ENCODE measurements at regions not wholly inside any gene's neighbourhood (a gene's known extent, or its start where the extent isn't known, plus 50 kb on each side); places are given as distances from the start of the nearest gene placed in this dataset.

DNA sequence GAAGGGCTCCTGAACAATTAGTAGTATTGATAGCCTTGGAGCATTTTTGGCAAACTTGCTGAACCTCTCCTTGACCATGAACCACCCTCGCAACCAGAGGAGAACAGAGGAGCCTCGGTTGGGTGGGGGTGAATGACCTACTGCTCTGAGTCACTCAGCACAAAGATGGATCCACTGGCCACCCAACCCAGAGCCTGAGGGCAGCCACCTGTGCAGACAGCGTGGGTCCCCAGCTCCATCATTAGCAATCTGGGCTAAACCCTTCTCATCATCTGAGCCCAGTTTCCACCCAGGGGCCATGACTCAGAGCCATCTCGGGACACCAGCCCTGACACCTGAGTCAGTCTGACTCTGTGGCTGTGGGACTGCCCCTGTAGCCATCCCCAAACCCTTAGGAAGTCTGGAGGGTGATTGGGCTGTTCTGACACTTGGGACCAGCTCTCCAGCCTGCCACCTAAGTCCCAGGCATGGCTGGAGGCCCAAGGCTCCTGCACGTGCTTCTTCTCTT, 171.8 kb upstream of the GPR26 start:
- no peak for DNase-seq

DNA sequence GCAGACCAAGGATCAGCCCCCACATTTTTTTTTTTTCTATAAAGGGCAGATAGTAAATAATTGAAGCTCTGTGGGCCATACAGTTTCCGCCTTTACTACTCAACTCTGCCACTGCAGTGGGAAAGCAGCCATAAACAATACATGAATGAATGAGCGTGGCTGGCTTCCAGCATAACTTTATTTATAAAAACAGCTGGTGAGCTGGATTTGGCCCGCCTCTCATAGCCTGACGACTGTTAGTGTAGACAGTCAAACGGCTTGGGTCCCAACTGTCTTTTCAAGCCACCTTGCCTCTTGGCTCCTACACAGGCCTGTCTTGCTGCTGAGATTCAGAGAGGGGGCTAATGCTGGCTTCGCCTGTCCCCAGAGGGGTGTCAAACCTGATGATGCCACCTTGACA, 169.8 kb upstream of the GPR26 start:
- peak; percentile 29 for DNase-seq

DNA sequence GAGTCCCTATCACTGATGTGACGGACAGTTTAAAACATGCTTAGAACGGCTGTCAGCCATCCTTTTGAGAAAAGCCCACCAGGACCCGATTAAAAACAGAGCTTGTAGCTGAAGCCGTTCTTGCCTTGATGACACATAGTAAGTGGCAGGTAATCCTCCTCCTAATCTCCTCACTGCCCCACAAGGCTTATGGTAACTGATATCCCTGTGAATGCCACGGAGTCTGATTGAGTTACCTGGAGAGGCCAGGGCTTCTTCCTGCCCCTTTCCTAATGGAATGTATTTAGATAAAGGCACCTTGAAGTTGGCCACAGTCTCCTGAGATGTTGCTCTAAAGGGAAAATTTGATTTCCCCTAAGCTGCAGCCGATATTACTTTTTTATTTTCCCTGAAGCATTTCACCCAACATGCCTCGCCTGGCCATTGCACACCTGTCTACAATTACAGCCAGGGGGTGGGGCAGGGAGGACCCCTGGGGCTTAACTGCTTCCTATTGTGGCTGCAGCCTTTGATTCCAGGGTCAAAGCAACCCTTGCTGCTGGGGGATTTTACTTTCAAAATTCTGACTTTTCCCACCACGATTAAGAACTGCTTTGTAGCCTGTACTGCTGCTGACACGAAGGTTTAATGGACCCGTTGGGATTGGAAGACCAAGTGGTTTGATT, 169.0 kb upstream of the GPR26 start:
- DNase-seq, result no peak

DNA sequence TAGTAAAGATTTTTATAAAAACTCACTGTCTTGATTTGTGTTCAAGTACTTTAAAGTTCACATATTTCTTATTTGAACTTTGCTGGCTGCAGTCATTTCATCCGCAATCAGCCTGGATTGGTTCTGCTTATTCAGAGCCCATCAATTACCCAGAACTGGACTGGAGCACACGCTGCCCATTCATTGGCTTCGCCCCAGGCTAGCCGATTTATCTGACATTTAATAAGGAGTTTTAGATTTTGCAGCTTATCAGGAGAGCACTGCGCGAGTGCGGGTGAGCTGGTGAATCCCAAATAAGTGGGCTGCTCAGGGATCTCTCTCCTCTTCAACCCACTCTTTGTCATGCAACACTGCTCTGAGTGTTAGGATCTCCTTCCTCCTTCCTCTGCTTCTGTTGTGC, 166.0 kb upstream of the GPR26 start:
- no peak for DNase-seq

DNA sequence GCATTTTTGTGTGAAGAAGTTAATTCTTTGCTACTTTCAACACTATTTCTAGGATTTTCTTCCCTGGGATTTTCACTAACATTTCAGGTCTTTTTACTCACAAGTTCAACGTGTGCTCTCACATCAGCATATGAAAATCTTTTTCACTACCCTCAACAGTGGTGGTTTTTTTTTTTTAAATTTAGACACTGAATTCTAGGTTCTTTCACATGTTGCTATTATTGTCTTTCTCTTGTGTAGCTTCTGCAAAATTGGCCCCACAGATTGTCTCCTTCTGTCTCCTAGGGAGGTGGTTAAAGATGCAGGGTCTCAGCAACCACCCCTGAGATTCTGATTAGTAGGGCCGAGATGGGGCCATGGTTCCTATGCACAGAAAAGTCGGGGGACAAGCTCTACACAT, 165.0 kb upstream of the GPR26 start:
- DNase-seq, result no peak

DNA sequence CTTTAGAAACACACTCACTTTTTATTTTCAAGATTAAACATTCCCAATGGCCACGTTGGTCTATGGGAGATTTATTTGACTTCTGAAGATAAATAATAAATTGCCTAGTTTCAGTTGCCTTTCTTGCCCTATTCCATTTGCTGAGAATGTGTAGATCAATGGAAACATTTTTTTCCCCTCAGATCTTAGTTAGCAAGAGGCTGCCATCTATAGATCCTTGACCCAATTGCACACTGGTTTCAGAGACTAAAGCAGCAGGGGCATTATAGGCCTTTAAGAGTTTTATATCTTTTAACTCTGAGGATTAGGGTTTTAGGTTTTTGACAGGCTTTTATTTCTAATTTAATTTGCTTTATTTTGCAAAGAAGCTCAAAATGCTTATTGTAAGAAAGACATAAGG, 163.2 kb upstream of the GPR26 start:
- DNase-seq, result no peak

DNA sequence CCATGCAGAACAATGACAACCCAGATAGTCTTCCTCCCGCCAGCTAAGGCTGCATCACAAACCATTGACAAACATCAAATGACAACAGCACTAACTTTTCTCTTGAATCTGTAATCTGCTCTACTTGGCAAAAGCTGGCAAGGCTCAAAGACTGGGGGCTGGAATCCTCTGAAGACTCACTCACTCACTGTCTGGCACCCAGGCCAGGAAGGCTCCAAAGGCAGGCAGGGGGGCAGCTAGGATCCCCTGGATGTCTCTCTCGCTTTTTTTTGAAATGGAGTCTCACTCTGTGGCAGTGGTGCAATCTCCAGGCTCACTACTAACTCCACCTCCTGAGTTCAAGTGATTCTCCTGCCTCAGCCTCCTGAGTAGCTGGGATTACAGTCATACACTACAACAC, 159.7 kb upstream of the GPR26 start:
- no peak for DNase-seq

DNA sequence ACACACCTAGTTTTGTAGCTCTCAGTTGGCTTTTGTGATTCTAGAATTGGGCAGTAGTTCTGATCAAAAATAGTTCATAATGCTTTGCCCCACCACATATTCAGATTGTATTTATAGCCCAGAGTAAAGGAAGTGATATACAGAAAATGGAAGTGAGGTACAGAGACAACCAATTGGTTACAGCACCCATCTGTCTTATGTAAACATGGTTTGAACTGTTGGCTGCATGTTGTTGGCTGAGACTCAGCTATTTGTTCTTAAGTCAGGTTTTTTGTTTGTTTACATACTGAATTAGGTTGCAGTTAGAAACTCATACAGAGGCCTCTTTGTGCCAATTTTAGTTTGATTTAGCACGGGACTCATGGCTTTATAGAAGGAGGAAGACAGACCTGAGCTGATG, 158.9 kb upstream of the GPR26 start:
- DNase-seq, result no peak

DNA sequence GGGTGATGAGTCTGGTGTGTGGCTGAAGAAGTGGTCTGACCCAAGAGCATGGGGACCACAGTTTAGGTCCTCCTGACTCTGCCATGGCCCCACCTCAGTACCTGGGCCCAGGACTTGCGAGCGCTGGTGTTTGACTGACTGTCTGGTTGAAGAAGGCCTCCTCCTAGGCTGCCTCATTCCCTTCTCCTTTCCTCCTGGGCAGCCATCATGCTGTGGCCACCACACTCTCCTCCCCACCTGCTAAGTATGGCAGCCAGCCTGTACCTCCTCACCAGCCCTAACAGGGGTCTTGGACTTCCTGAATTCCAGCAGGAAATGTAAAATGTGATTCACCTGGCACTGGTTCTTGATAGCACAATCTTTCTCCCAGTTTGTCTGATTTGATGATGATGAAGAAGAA, 156.8 kb upstream of the GPR26 start:
- no peak for DNase-seq

DNA sequence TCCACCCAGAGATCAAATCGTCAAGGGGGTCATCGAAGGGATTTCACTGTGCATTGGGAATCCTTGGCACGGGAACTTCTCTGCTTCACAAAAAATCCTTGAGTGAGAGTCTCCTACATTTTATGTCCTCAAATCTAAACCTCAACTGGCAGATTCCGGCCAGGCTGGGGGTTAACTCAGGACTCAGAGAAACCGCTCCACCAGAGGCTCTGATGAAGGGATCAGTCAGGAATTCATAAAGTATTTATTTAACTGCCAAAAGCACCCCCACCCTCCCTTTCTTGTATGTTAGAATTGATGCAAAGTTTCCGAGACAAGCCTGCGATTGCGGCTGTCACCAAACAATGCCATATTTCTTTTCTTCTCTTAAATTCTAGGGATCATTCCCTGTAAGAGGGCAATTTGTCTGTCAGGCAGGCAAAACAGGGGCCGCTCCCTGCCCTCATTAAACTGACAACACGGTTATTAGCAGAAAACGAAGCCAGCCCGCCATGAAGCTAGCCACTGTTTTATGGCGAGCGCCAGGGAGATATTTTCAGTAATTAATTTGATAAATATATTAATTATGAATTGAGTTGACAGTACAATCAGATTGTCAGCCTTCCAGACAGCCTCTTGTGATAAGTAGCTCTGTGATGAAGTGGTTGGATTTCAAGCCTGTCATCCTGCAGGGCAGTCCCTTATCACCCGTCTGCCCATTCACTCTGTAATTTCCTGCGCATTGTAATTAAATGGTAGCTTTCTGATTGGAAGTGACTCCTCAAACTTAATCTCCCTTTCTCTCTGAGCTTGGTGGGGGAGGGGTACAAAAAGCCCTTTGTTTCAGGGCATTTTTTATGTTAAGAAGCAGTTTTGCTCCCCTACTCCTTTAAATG, 153.0 kb upstream of the GPR26 start:
- no peak for DNase-seq

DNA sequence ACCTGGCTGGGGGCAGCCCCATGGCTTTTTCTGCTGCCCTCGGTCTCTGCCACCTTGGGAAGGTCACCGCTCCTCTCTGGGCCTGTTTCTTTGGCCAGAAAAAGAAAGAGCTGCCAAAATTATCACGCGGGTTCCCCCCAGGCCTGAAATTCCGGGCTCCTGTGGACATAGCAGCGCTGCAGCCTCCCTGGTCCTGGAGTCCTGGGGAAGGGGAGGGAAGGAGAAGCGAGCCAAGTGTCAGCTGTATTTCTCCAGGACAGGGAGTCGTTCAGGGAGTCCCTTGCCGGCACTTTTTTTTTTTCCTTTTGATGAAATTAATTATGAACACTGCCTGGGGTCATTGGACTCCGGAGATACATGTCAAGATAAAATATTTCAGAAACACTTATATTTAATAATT, 152.3 kb upstream of the GPR26 start:
- no peak for DNase-seq

DNA sequence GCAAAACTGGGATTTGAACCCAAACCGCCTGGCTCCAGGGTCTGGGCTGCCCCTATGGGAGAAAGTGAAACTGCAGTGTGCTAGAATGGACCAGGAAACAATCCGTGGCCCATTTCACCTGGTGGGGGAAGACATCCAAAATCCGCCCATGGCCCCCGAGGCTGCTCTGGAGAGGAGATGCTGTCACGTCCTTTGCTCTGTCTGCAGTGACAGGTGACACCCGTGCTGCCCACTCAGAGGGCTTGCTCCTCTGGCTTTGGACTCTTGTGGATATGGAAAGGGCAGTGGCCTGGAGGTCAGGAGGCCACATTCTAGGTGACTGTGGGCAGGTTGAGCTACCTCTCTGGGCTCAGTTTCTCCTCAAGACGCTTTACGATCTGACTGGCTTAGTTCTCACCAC, 151.2 kb upstream of the GPR26 start:
- DNase-seq, result no peak

DNA sequence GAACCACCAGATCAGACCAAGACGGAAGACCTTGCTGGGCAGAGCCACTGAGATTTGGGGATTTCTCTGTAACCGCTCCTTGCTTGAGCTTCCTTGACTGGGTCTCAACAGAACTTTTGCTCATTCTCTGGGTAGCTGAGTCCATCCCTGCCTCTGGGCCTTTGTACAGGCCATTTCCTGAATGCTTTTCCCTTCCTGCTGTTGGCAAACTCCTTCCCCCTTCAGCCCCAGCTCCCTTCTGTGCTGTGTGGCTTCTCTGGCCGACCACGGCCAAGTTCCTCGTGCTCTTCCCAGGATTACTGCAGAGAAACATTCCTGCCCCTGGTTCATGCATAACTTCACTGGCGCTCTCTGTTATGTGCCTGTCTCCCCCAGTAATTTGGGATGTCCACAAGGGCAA, 150.5 kb upstream of the GPR26 start:
- no peak for DNase-seq

DNA sequence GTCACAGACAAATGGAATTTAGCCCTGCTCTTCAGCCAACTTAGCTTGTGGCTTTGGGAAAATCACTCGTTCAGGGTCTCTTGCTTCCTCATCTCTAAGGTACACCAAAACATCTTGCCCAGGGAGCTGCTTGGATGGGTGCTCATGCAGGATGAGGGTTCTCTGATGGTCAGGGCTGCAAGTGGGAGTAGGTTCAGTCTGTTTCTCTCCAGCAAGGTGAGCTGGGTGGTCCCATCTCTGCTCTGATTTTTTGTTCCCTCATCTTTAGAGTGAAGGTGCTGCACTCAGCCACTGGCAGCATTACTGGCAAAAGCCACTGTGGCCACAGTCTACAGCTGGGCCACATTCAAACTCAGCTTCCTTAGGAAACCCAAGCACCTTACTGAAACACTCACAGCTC, 149.9 kb upstream of the GPR26 start:
- DNase-seq, result no peak

DNA sequence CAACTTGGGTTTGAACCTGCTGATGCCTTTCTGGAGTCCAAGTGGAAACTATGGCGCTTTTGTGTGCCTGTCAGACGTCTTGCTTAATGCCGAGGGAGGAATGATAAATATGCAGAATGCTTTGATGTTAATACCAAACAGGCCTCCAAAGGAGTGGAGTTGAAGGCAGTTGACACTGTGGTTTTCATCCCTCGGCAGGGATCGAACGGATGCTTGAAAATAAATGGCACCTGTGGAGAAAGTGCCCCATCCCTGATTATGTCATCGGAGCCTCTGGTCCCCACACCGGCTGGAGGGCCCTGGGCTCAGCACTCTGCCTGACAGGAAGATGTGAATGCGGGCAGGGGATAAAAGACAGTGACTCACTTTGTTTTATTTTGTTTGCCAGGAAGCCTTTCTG, 148.7 kb upstream of the GPR26 start:
- DNase-seq, result no peak

DNA sequence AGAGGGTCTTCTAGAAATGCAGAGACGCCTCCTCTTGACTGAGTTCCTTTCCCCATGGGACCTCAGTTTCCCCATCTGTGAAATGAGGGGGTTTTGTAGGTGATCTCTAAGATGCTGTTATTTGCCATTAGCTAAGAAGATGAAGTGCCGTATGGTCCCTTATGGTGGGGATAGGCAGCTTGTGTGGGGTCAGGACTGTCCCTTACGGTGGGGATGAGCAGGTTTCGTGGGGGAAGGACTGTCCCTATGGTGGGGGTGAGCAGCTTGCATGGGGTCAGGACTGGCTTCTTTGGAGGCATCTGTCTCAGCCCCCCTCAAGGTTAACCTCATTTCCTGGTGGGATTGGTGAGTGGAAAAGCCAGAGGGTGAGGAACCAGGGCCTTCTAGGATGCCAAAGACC, 148.3 kb upstream of the GPR26 start:
- no peak for DNase-seq

DNA sequence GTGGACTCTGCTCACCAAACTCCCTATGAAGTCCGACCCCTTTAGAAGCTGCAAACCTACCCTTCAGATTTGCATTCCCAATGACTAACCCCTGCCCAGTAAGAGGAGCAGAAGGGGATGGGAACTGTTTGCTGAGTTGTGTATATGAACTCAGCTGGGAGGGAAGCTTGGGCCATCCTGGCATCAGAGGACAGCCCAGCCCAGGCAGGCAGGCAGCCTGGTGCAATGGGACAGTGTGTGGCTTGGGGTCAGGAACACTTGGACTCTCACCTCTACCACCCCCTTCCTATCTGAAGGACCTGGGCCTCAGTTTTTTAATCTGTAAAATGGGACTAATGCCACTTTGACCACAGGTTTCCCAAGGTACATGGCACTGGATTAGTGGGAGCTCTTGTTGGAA, 147.4 kb upstream of the GPR26 start:
- no peak for DNase-seq

DNA sequence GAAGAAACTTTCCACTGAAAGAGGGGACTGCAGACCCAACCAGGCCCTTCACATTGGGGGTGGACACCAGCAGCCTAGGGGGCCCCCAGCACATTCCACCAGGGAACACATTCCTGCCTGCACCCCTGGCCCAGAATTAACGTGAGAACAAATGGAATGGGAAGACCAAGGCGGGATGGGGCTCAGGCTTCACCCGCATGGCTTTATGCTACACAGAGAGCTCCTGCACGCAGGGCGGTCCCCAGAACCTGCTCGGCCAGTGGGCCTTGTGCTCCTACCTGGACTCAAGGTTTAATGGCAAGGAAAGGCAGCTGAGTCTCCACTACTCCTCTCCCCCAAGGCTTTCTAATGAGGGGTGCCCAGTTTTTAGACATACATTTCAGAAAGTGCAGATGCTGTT, 146.3 kb upstream of the GPR26 start:
- DNase-seq, result no peak

DNA sequence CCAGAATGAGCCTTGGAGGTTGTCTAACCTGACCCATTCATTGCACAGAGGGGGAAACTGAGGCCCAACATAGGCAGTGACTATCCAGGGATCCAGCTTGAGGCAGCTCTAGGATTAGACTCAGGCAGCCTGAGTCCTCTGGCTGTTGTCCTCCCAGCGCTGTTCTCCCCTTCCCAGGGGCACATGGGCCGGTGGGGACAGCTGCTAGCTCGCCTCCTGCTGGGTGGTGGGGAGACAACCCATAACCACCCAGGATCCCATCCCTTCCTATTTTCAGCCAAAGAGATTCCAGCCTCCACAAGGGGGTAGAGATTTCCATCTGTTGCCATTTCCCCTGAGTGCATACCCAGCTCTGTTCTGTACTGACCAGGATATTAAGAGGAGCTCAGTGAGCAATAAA, 145.1 kb upstream of the GPR26 start:
- no peak for DNase-seq

DNA sequence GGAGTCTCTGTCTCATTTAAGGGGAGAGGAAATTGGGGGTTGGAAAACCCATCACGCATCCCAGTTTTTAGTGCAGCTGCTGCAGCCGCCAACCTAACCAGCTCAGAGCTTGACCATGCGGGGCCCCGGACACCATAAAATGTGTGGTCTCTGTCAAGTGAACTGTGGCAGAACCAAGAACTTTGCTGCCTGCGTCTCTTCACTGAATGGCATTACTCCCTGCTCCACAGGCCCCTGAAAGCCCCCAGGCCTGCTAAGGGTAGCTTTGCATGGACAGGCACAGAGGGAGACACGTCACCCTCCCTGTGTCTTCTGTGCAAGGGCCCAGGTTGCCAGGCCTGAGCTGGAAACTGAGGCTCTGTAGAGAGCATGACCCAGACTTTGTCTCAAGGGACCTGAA, 144.6 kb upstream of the GPR26 start:
- no peak for DNase-seq

DNA sequence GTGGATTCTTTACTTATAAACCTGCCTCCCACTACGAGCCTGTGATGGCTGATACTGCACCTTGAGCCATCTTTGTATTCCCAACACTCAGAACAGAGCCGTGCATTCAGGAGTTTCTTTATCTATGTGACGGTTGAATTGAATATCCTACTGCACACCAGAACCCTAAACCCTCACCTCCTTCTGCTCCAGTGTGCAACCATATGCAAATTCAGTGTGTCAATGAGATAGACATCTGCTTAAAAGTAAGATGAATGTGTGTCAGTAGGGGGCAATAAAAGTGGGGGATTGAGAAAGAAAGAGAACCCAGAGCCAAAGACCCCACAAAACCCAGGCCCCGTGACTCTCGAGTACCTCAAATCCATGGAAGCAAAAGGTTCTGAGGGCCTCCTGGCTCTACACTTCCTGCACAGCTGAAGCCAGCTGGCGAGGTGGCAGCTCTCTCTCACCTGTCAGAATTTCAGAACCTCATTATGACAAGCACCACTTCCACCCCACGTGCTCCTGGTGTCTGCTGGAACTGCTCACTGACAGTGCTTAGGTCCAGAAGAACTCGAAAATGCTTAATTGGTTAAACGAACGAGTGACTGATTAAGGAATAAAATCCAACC, 143.3 kb upstream of the GPR26 start:
- DNase-seq, result no peak

DNA sequence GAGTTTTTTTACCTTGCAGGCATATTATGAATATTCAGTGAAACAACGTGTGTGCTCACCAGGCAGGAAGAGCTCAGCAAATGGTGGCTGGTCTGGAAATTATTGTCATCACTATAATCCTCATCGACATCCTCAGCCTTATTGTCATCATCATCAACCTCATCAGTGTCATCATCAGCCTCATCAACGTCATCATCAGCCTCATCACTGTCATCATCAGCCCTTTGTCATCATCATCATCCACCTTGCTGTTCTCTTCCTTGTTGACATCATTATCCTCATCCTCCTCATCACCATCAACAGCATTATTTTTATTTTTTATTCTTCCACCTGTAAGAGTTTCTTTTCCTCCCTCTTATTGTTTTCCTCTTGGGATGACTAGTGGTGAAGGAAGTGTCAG, 142.3 kb upstream of the GPR26 start:
- DNase-seq, result no peak
